Dedifferentiated amniotic fluid mesenchymal stem cell (primary cell): ENCODE measurements at regions not wholly inside any gene's neighbourhood (a gene's known extent, or its start where the extent isn't known, plus 50 kb on each side); places are given as distances from the start of the nearest gene placed in this dataset.
"Not testable (repeated sequence)": the region's sequence is repeated elsewhere in the genome, so short reads cannot be mapped to it uniquely, and the experiment has no call there.

Experiments
- DNase-seq: peaks from one replicate; pipeline ENCODE4 v3.0.0-alpha.2; 2016; ENCODE audit errors: extremely low spot score

GRCh38 chr14:106802413-106803364, 1276.3 kb downstream of the TMEM121 start:
- no peak for DNase-seq

- no peak for DNase-seq
These were observed 1277.0 kb downstream of the TMEM121 start for GRCh38 chr14:106803379-106803778.

GRCh38 chr14:106807493-106807892, 1281.1 kb downstream of the TMEM121 start:
- DNase-seq = no peak

GRCh38 chr14:106808458-106808857, 1282.1 kb downstream of the TMEM121 start:
- no peak for DNase-seq

- no peak for DNase-seq
These were observed 1282.5 kb downstream of the TMEM121 start for GRCh38 chr14:106808907-106809306.

DNA sequence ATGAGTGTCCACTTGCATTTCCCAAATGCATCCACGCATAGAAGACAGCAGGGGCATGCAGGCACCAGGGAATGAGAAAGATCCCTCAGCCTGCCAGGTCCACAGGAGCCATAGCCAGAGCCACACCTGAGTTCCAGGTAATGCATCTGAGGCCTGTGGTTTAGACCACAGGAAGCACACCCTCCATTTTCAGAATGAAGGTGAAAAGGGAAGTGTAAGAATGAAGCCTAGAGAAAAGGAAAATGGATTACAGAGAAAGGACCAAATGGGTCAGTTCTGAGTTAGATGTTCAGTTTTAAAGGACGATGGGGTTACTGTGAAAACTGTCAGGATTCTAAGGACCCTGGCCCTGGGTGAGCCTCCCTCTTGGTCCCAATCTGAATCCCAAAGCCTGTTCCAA, 1283.2 kb downstream of the TMEM121 start:
- no peak for DNase-seq

DNA sequence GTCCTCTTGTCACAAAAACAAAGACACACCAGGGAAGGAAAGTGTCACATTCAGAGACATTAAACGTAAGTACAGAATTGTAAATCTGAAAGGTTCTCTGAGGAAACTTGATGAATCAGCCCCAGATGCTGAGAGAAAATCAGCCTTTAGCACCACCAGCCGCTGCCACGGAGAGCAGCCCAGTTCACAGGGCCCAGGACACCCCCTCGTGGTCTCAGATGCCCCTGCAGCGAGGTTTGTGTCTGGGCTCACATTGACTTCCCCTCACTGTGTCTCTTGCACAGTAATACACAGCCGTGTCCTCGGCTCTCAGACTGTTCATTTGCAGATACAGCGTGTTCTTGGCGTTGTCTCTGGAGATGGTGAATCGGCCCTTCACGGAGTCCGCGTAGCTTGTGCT, 1283.8 kb downstream of the TMEM121 start:
- not testable (repeated sequence) for DNase-seq

DNA sequence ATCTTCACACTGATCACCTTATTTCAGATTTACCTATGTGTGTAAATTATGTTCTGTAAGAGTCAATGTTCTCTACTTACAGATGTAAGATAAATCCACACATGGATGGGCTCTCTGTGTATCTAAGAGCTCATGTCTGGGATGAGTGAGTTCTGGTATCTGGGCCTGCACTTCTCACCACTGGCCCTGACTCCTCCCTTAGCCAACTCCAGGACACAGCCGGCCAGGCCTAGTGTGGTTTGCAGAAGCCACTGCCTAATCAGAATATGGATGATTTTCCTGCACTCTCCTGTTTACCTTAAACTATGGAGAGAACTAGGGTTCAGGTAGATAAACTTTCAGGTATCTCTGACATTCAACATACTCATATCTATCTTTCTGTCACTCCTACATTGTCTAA, 1284.8 kb downstream of the TMEM121 start:
- no peak for DNase-seq

GRCh38 chr14:106812788-106813476, 1286.5 kb downstream of the TMEM121 start:
- no peak for DNase-seq

DNA sequence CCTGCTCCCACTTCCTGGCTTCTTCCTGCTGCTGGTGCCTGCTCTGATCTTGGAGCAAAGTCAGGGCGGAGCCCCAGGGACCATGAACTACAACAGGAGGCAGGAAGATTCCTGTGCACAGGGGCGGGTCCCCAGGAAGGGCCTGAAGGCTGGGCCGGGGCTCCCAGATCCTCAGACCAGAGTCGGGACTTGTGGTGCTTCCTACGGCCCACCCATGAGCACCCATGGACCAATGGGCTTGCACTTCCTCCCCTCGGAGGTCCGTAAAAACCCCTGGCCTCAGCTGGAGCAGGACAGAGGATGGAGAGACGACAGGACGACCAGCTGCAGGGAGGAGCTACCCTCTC, 1287.1 kb downstream of the TMEM121 start:
- DNase-seq = no peak

- DNase-seq = no peak
These were observed 1293.7 kb downstream of the TMEM121 start for GRCh38 chr14:106820119-106820518.

DNA sequence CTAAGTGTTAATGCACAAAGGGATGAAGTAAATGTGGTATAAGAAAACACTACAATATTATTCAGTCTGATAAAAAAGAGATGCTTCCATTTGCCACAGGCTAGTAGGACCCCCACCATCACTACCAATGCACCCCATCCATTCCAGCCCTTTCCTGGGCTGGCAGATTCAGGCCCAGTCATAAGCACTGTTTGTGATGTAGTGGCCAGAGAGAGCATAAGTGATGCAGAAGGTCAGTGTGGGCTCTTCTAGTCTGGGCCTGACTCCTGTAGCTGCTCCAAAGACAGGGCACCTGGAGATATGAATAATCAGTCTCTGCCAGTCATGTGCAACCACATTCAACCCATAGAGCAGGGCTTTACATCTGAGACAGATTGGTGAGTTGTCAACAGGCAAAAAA, 1294.7 kb downstream of the TMEM121 start:
- DNase-seq = no peak

DNA sequence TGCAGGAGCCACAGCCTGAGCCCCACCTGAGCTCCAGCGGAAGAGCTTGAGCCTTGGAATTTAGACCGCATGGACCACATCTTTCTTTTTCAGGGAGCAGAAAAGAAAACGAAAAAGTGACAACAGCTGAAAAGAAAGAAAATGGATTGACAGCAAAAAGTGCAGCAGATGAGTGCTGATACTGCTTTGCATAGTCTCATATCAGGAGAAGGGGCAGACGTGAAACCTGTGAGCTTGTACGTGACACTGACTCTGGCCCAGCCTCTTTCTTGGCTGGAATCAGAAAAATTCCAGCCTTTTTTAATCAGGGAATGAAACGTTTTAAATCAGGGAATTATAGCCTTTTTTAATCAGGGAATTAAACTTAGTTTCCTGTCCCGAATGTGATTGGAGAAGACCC, 1296.5 kb downstream of the TMEM121 start:
- no peak for DNase-seq

DNA sequence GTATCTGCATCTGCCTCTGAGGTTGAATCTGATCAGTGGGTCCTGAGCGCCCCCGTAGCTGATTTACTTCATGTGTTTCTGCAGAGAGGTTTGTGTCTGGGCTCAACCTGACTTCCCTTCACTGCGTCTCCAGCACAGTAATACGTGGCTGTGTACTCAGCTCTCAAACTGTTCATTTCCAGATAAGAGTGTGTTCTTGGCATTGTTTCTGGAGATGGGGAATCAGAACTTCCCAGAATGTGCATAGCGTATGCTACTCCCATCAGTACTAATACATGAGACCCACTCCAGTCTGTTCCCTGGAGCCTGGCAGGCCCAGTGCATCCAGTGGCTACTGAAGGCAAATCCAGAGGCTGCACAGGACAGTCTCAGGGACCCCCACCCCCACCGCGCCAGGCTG, 1297.2 kb downstream of the TMEM121 start:
- no peak for DNase-seq

DNA sequence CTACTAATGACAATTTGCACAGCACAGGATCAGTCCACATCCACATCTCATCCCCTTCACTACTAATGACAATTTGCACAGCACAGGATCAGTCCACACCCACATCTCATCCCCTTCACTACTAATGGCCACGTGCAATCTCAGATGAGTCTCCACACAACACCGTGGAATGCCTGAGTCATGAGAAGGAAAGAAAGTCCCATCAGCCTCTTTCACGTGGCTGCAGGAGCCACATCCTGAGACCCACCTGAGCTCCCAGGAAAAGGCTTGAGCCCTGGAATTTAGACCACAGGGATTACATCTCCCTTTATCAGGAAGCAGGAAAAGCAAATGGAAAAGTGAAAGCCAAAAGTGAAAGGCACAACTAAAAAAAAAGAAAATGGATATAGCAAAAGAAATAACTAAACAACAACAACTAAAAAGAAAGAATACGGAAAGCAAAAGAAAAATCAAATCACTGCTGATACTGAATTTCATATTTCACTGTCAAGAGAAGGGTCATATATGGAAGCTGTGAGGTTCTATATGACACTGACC, 1300.5 kb downstream of the TMEM121 start:
- no peak for DNase-seq

- DNase-seq = no peak
These were observed 1304.9 kb downstream of the TMEM121 start for GRCh38 chr14:106831322-106831720.

- DNase-seq = no peak
These were observed 1311.5 kb downstream of the TMEM121 start for GRCh38 chr14:106837870-106838269.

DNA sequence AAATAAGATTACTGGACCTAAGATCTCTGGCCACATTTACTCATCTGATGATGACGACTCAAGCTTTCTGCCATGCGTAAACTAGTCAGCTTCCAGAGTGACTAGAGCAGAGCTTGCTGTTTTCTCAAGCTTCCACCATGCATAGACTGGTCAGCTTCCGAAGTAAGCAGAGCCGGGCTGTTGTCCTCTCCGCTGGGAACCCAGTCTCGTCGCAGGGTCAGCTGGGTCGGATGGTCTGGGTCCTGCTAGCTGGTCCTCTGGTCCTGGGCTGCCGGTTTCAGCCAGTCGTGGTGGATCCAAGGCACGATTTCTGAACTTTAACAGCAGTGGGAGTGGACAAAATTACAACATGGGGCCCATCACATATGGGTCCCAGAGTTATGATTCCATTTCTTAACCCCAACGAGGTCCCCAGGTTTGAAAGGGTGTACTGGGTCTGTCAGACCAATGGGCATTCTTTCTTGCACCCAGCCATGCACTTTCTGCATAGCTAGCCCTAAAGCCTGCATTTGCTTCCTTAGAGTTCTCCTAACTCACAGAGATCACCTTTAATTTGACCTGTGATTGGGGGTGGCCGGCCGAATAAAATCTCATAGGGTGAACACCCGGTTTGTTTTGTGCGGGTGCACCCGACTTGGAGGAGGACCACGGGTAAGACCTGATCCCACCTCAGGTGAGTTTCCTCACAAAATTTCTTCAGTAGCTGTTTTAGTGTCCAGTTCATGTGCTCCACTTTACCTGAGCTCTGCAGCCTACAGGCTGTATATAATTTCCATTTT, 1312.8 kb downstream of the TMEM121 start:
- no peak for DNase-seq

DNA sequence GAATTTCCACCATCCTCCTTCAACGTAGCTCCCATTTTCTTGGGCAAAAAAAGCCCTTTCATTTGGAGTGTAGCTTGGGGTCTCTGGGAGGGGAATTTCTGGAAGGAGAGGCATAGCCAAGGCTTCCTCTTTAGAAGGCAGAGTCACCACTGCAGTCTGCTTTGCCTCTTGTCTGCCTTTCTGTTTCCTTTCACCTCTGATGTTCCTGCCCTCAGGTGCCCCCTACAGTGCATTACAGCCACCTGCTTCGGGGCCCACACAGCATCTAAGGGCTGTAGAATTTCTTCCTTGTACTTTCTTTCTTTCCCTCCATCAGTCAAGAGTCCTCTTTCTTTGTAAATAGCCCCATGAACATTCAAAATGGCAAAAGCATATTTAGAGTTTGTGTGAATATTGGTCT, 1313.9 kb downstream of the TMEM121 start:
- DNase-seq = no peak

DNA sequence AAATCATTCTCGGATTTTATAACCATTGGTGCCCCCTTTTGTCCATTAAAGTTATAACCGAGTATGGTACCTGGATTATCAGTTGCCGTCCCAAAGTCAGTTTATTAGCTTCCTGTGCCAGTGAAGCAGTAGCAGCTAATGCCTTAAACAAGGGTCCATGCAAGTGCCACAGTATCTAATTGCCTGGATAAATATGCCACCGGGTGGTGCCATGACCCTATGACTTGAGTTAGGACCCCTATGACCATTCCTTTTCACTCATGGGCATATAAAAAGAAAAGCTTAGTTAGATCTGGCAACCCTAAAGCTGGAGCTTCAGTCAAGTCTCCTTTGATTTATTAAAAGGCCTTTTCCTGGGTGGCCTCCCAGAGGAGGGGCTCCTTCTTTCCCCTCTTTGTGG, 1314.6 kb downstream of the TMEM121 start:
- DNase-seq = no peak

- DNase-seq = no peak
These were observed 1315.3 kb downstream of the TMEM121 start for GRCh38 chr14:106841701-106842100.

DNA sequence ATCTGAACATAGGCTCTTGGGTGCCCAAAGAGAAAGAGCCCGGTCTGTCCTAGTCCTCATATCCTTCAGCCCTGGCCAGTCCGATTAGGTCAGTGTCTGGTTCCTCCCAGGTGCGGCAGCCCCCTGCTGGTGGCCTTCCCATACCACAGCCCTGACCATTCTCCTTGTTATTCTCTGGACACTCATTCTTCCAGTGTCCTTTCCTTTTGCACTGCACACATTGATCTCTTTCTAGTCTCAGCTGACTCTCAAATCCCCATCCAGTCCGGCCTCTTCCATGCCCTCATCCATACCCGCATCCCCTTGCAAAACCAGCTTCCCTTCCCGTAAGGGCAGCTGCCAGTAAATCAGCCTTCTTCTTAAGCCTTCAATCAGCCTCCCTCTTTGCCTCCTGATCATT, 1316.3 kb downstream of the TMEM121 start:
- no peak for DNase-seq
